H1 (cell line): ENCODE measurements at regions not wholly inside any gene's neighbourhood (a gene's known extent, or its start where the extent isn't known, plus 50 kb on each side); places are given as distances from the start of the nearest gene placed in this dataset.

Source experiments
- CTCF ChIA-PET: fragments of 300-600 bp; sonication (Branson Sonifier 250); formaldehyde crosslinking; loops from one replicate; lab custom pipeline; 2021; ENCODE audit not compliant: partially characterized antibody; lab: Charles Lee
- POLR2A ChIA-PET: fragments of 300-600 bp; sonication (Branson Sonifier 250); formaldehyde crosslinking; loops from one replicate; lab custom pipeline; 2021; ENCODE audit warnings: inconsistent platforms; ENCODE audit not compliant: partially characterized antibody; lab: Charles Lee
- DNase-seq, 2 experiments: peaks; one replicate each; pipeline versions ENCODE4 v3.0.0 to v3.0.0-alpha.2; 2010 to 2022; ENCODE audit warnings: low spot score in 2 of 2, low read depth in 1 of 2, mixed read lengths in 1 of 2
- FAIRE-seq: peaks from 2 replicates; lab custom pipeline; 2011; peaks lifted over from hg19 to GRCh38; lab: Jason Lieb, UNC
- H2AFZ ChIP-seq: 2 replicates; pipeline ENCODE4 v1.8.1; 2012; ENCODE audit warnings: low read length, inconsistent platforms
- H2AK5ac ChIP-seq: 2 replicates; pipeline ENCODE4 v1.6.1; 2013; ENCODE audit warnings: low read depth, low read length
- H2BK120ac ChIP-seq: replicated peaks from 2 replicates; pipeline ENCODE3; 2013; ENCODE audit warnings: low read depth, low read length, inconsistent platforms
- H2BK12ac ChIP-seq: 2 replicates; pipeline ENCODE4 v1.6.1; 2013; ENCODE audit warnings: low read depth, low read length
- H2BK15ac ChIP-seq: 2 replicates; pipeline ENCODE4 v1.6.1; 2013; ENCODE audit warnings: low read length
- H2BK20ac ChIP-seq: 2 replicates; pipeline ENCODE4 v1.6.1; 2013; ENCODE audit warnings: low read length
- H2BK5ac ChIP-seq: 2 replicates; pipeline ENCODE4 v1.6.1; 2013; ENCODE audit warnings: low read depth, low read length
- H3K14ac ChIP-seq: 2 replicates; pipeline ENCODE4 v1.6.1; 2013; ENCODE audit warnings: inconsistent platforms; ENCODE audit not compliant: insufficient read length
- H3K18ac ChIP-seq: 2 replicates; pipeline ENCODE4 v1.6.1; 2013; ENCODE audit warnings: low read length; ENCODE audit errors: extremely low read depth
- H3K23ac ChIP-seq: 2 replicates; pipeline ENCODE4 v1.6.1; 2013; ENCODE audit warnings: inconsistent platforms; ENCODE audit not compliant: insufficient read length
- H3K23me2 ChIP-seq: 2 replicates; pipeline ENCODE4 v1.6.1; 2013; ENCODE audit warnings: low read depth, low read length
- H3K27ac ChIP-seq: 2 replicates; pipeline ENCODE4 v1.6.1; 2011; ENCODE audit warnings: low read depth, low read length, inconsistent platforms
- H3K27me3 ChIP-seq, 4 experiments: replicated peaks in 1 of 4; 1 replicate in 1 of 4; 2 replicates in 3 of 4; pipeline versions ENCODE4 v1.6.1 to v1.8.1; 2011 to 2013; ENCODE audit warnings: low read length in 3 of 4, mild to moderate bottlenecking in 3 of 4, inconsistent platforms in 2 of 4, mixed read lengths in 2 of 4, moderate library complexity in 1 of 4; ENCODE audit not compliant: control insufficient read depth in 3 of 4, insufficient read depth in 3 of 4; ENCODE audit errors: extremely low read depth in 1 of 4
- H3K36me3 ChIP-seq, 4 experiments: 2 replicates each; pipeline versions ENCODE4 v1.6.1 to v1.8.1; 2011 to 2013; ENCODE audit warnings: mild to moderate bottlenecking in 4 of 4, low read length in 3 of 4, moderate library complexity in 2 of 4, control low read depth in 1 of 4, inconsistent platforms in 1 of 4; ENCODE audit not compliant: insufficient read depth in 4 of 4, control insufficient read depth in 2 of 4
- H3K4ac ChIP-seq: replicated peaks from 2 replicates; pipeline ENCODE3; 2013; ENCODE audit warnings: low read length, low read depth, mixed read lengths, inconsistent platforms; ENCODE audit not compliant: insufficient read length
- H3K4me1 ChIP-seq, 4 experiments: replicated peaks in 1 of 4; 1 replicate in 1 of 4; 2 replicates in 3 of 4; pipeline versions ENCODE4 v1.6.1 to v1.8.1; 2011 to 2013; ENCODE audit warnings: low read length in 3 of 4, inconsistent platforms in 2 of 4, mixed read lengths in 1 of 4; ENCODE audit not compliant: insufficient read depth in 4 of 4, control insufficient read depth in 3 of 4
- H3K4me2 ChIP-seq, 2 experiments: 2 replicates each; pipeline versions ENCODE4 v1.6.1 to v1.8.1; 2011 to 2013; ENCODE audit warnings: low read depth in 2 of 2, low read length in 2 of 2, control low read depth in 1 of 2, inconsistent platforms in 1 of 2, mild to moderate bottlenecking in 1 of 2; ENCODE audit not compliant: insufficient read depth in 1 of 2
- H3K4me3 ChIP-seq, 4 experiments: fragments of 200-600, 300-600 bp in 1 of 4; sonication (generic), shearing (Covaris generic), sonication (Bioruptor Twin) in 1 of 4; 2 replicates each; pipeline versions ENCODE4 v1.5.1 to v1.8.1; 2011 to 2016; ENCODE audit warnings: low read length in 4 of 4, low read depth in 3 of 4, control low read depth in 2 of 4, inconsistent platforms in 2 of 4, mild to moderate bottlenecking in 2 of 4, mixed read lengths in 1 of 4, moderate library complexity in 1 of 4; ENCODE audit not compliant: insufficient read depth in 2 of 4; ENCODE audit errors: extremely low read depth in 1 of 4
- H3K56ac ChIP-seq: replicated peaks from 2 replicates; pipeline ENCODE3; 2013; ENCODE audit warnings: low read depth, mild to moderate bottlenecking, mixed read lengths, low read length, inconsistent platforms; ENCODE audit not compliant: insufficient read length
- H3K79me1 ChIP-seq: 2 replicates; pipeline ENCODE4 v1.6.1; 2013; ENCODE audit warnings: low read depth, low read length, control low read depth
- H3K79me2 ChIP-seq, 2 experiments: 2 replicates each; pipeline versions ENCODE4 v1.6.1 to v1.8.1; 2012 to 2013; ENCODE audit warnings: low read length in 2 of 2, mild to moderate bottlenecking in 2 of 2, inconsistent platforms in 1 of 2; ENCODE audit not compliant: insufficient read depth in 2 of 2, control insufficient read depth in 1 of 2
- H3K9ac ChIP-seq, 4 experiments: replicated peaks in 1 of 4; 1 replicate in 1 of 4; 2 replicates in 3 of 4; pipeline versions ENCODE4 v1.6.1 to v1.8.1; 2011 to 2013; ENCODE audit warnings: low read depth in 3 of 4, low read length in 3 of 4, control low read depth in 2 of 4, mild to moderate bottlenecking in 2 of 4, moderate library complexity in 2 of 4, inconsistent platforms in 1 of 4; ENCODE audit errors: extremely low read depth in 1 of 4
- H3K9me3 ChIP-seq, 2 experiments: 2 replicates each; pipeline versions ENCODE4 v1.6.1 to v1.8.1; 2012 to 2013; ENCODE audit warnings: mild to moderate bottlenecking in 2 of 2, moderate library complexity in 2 of 2, control low read depth in 1 of 2, inconsistent platforms in 1 of 2, low read depth in 1 of 2, low read length in 1 of 2, mixed read lengths in 1 of 2; ENCODE audit not compliant: insufficient read depth in 2 of 2
- H4K20me1 ChIP-seq, 2 experiments: replicated peaks in 1 of 2; 2 replicates each; pipeline versions ENCODE3 to v1.8.1; 2011 to 2013; ENCODE audit warnings: inconsistent platforms in 2 of 2, low read length in 2 of 2, mild to moderate bottlenecking in 1 of 2; ENCODE audit not compliant: insufficient read depth in 2 of 2, control insufficient read depth in 1 of 2
- H4K5ac ChIP-seq: 2 replicates; pipeline ENCODE4 v1.6.1; 2013; ENCODE audit warnings: low read length, low read depth, mixed read lengths, inconsistent platforms; ENCODE audit not compliant: insufficient read length
- H4K8ac ChIP-seq: 2 replicates; pipeline ENCODE4 v1.8.0; 2013; ENCODE audit warnings: mild to moderate bottlenecking, moderate library complexity, low read length, inconsistent platforms; ENCODE audit not compliant: insufficient read depth; ENCODE audit errors: extremely low read depth
- H4K91ac ChIP-seq: replicated peaks from 2 replicates; pipeline ENCODE3; 2013; ENCODE audit warnings: low read length, mixed read lengths, inconsistent platforms; ENCODE audit not compliant: insufficient read length
- BACH1 ChIP-seq: IDR thresholded peaks from 2 replicates; pipeline ENCODE4 v1.6.1; 2012; ENCODE audit warnings: low read length, improper control_type of control experiment
- WGBS, 2 experiments: shearing (Covaris generic) in 1 of 2; methylation state at CpG; one replicate each; pipeline versions ENCODE4 v1.1.6 to v1.1.7; 2013 to 2015; ENCODE audit warnings: low lambda C conversion rate in 2 of 2, mixed read lengths in 2 of 2, inconsistent platforms in 1 of 2, low coverage in 1 of 2, missing lambda C conversion rate in 1 of 2; ENCODE audit not compliant: insufficient replicate concordance in 2 of 2, insufficient coverage in 1 of 2, insufficient read length in 1 of 2; ENCODE audit errors: extremely low coverage in 1 of 2, missing lambda C conversion rate in 1 of 2; 5-methylcytosine and 5-hydroxymethylcytosine counted together

DNA sequence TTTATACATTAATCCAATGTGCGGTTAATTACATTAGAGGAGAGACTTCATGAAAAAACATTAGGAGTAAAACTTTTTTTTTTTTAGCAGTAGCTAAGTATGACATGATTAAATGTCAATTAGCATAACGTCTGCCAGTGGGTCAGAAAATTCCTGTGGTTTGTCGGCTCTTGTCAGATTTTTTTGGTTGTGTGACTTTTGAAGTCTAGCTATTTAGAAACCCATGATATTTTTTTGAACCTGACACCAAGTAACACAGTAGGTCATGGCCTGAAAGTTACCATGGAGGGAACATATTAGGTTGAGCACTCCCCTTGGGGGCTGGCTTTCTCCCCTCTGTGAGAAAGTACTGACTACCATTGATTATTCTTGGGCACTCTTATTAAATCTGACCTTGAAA is 84.8 kb upstream of the ALDH1A1 start:
- ChIA-PET POLR2A (interaction anchor here (1.5 kb wide), 1 partner anchor 13 kb away, joined by 5 read pairs; no protein-coding TSS in a partner anchor), CTCF (interaction anchor here (1.0 to 3.7 kb wide), 6 partner anchors 11 to 180 kb away, joined by 3 to 17 read pairs (median 4); no protein-coding TSS in a partner anchor)
- Histone ChIP-seq H4K8ac (no peak overlapping the region), H4K91ac (no peak overlapping the region), H3K27ac (no peak overlapping the region), H3K23ac (no peak overlapping the region), H2BK12ac (no peak overlapping the region), H3K4ac (no peak overlapping the region), H3K9me3 (no peaks in the 10 kb centered on the region), H3K36me3 (no peaks in the 10 kb centered on the region), H3K4me3 (no peak overlapping the region), H3K9ac (no peak overlapping the region), H3K27me3 (no peaks in the 10 kb centered on the region), H3K23me2 (no peaks in the 10 kb centered on the region), H3K18ac (no peak overlapping the region), H3K56ac (no peak overlapping the region), H4K20me1 (no peaks in the 10 kb centered on the region), H2BK120ac (no peak overlapping the region), H4K5ac (no peak overlapping the region), H2BK15ac (no peak overlapping the region), H3K4me1 (peaks cover 0 to 2% (median 1%) of the 10 kb centered on the region in 4 experiments; a peak in 1 of 7 replicates), H3K79me2 (no peaks in the 10 kb centered on the region), H3K4me2 (no peak overlapping the region), H3K79me1 (no peaks in the 10 kb centered on the region), H2AK5ac (no peak overlapping the region), H2BK5ac (no peak overlapping the region), H2BK20ac (no peak overlapping the region), H2AFZ (no peak overlapping the region), H3K14ac (no peak overlapping the region)
- DNase-seq (no peak), FAIRE-seq (no peak)
- WGBS, 2 experiments = 97% methylated on average over 3 of the region's 3 CpGs; no CpG with 5 or more reads in 1 of the 2 experiments
- TF ChIP-seq BACH1 = no peak
